Endodermal cell (in vitro differentiated cells): ENCODE measurements at regions not wholly inside any gene's neighbourhood (a gene's known extent, or its start where the extent isn't known, plus 50 kb on each side); places are given as distances from the start of the nearest gene placed in this dataset.

Experiments used
- DNase-seq: peaks from one replicate; pipeline ENCODE4 v3.0.0-alpha.2; 2017
- H3K27ac ChIP-seq: 2 replicates; pipeline ENCODE4 v1.5.1; 2013; ENCODE audit warnings: mild to moderate bottlenecking, low read depth, low read length, moderate library complexity
- H3K27me3 ChIP-seq: 2 replicates; pipeline ENCODE4 v1.6.1; 2013; ENCODE audit warnings: mild to moderate bottlenecking, low read length, moderate library complexity; ENCODE audit not compliant: insufficient read depth, control insufficient read depth, poor library complexity, severe bottlenecking
- H3K36me3 ChIP-seq: 2 replicates; pipeline ENCODE4 v1.7.0; 2013; ENCODE audit warnings: mild to moderate bottlenecking, low read length, moderate library complexity; ENCODE audit not compliant: control insufficient read depth, insufficient read depth
- H3K4me1 ChIP-seq: one replicate; pipeline ENCODE4 v1.7.0; 2013; ENCODE audit warnings: low read length; ENCODE audit not compliant: control insufficient read depth, insufficient read depth
- H3K4me3 ChIP-seq: 2 replicates; pipeline ENCODE4 v1.5.1; 2013; ENCODE audit warnings: mild to moderate bottlenecking, low read length, moderate library complexity
- H3K9ac ChIP-seq: 2 replicates; pipeline ENCODE4 v1.6.1; 2013; ENCODE audit warnings: mild to moderate bottlenecking, low read length, moderate library complexity; ENCODE audit not compliant: poor library complexity, severe bottlenecking; ENCODE audit errors: extremely low read depth
- H3K9me3 ChIP-seq: 2 replicates; pipeline ENCODE4 v1.6.1; 2013; ENCODE audit warnings: mild to moderate bottlenecking, low read length, moderate library complexity; ENCODE audit not compliant: control insufficient read depth
- H3K27ac Mint-ChIP-seq: 2 replicates; pipeline ENCODE4 v1.8.0; 2020; ENCODE audit warnings: mixed read lengths
- H3K27me3 Mint-ChIP-seq: 2 replicates; pipeline ENCODE4 v1.8.0; 2021; ENCODE audit warnings: mild to moderate bottlenecking, mixed read lengths; ENCODE audit not compliant: insufficient read depth
- H3K36me3 Mint-ChIP-seq: 2 replicates; pipeline ENCODE4 v1.8.0; 2020; ENCODE audit warnings: low read depth, mixed read lengths
- H3K4me1 Mint-ChIP-seq: 2 replicates; pipeline ENCODE4 v1.8.0; 2020; ENCODE audit warnings: mixed read lengths
- H3K4me3 Mint-ChIP-seq: 2 replicates; pipeline ENCODE4 v1.8.0; 2020; ENCODE audit warnings: mild to moderate bottlenecking, moderate library complexity, mixed read lengths
- H3K9me3 Mint-ChIP-seq: 2 replicates; pipeline ENCODE4 v1.8.0; 2020; ENCODE audit warnings: mild to moderate bottlenecking, mixed read lengths
- WGBS, 2 experiments: methylation state at CpG; one replicate each; pipeline versions ENCODE4 v1.1.5 to v1.1.7; 2013; ENCODE audit warnings: missing lambda C conversion rate in 2 of 2, mixed read lengths in 1 of 2; ENCODE audit not compliant: insufficient coverage in 1 of 2, insufficient read length in 1 of 2; 5-methylcytosine and 5-hydroxymethylcytosine counted together
- TF ChIP-seq, protein P1 (sequence below): fragments of 200-600 bp; sonication (generic); conservative IDR thresholded peaks from 2 replicates; pipeline ENCODE4 v1.5.0; 2021; ENCODE audit warnings: antibody characterized with exemption, mild to moderate bottlenecking

DNA sequence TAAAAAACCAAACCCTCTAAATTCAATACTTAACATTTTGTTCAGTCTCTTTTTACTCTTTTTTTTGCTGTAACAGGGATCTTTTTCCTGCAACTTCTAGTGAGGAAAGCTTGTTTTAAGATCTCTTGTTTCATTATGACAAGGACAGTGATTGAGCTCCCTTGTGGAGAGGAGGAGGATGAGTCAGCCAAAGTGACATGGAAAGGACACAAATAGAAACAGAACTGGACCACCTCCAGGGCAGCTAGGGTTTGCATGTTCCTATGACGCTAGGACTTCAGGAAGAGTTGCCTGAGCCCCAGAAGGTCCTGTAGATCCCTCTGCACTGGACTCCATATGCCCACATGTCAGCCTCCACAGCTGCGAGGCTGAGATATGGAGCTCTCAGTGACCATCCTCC lies 212.6 kb upstream of the FAM78B start:
- no peak overlapping the region for H3K4me3 ChIP-seq
- no peak for DNase-seq
- Mint-ChIP-seq H3K27me3 (peaks cover 11% of the 10 kb centered on the region), H3K36me3 (no peaks in the 10 kb centered on the region), H3K4me3 (no peak overlapping the region), H3K9me3 (no peaks in the 10 kb centered on the region), H3K4me1 (peaks cover 20% of the 10 kb centered on the region), H3K27ac (no peak overlapping the region)
- no peaks in the 10 kb centered on the region for H3K9me3 ChIP-seq
- no peaks in the 10 kb centered on the region for H3K27me3 ChIP-seq
- TF ChIP-seq, protein P1, sequence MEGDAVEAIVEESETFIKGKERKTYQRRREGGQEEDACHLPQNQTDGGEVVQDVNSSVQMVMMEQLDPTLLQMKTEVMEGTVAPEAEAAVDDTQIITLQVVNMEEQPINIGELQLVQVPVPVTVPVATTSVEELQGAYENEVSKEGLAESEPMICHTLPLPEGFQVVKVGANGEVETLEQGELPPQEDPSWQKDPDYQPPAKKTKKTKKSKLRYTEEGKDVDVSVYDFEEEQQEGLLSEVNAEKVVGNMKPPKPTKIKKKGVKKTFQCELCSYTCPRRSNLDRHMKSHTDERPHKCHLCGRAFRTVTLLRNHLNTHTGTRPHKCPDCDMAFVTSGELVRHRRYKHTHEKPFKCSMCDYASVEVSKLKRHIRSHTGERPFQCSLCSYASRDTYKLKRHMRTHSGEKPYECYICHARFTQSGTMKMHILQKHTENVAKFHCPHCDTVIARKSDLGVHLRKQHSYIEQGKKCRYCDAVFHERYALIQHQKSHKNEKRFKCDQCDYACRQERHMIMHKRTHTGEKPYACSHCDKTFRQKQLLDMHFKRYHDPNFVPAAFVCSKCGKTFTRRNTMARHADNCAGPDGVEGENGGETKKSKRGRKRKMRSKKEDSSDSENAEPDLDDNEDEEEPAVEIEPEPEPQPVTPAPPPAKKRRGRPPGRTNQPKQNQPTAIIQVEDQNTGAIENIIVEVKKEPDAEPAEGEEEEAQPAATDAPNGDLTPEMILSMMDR: no peak
- WGBS, 2 experiments: 60 to 84% methylated on average over 1 to 2 of the region's 2 CpGs
- H3K4me1 ChIP-seq: peaks cover 12% of the 10 kb centered on the region
- H3K36me3 ChIP-seq: no peaks in the 10 kb centered on the region
- no peak overlapping the region for H3K9ac ChIP-seq
- H3K27ac ChIP-seq: no peak overlapping the region

DNA sequence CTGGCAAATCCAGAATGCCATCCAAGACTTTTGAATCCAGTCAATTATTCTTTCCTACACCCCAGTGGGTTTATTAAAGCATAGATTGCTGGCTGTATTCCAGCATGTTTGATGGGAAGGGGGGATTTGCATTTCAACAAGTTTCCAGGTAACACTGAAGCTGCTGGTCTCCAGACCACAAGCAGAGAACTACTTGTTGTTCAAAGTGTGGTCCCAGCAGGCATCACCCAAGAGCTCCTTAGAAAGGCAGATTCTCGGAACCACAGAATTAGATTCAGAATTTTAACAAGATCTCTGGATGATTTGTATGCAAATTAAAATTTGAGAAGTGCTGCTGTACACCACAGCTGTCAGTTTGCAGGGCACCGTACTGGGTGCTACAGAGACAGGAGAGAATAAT lies 216.3 kb upstream of the FAM78B start:
- H3K4me1 Mint-ChIP-seq: peaks cover 44% of the 10 kb centered on the region
- no peaks in the 10 kb centered on the region for H3K9me3 Mint-ChIP-seq
- no peak overlapping the region for H3K9ac ChIP-seq
- TF ChIP-seq, protein P1: no peak
- 50 to 64% methylated on average over 1 to 2 of the region's 2 CpGs for WGBS, 2 experiments
- H3K27ac Mint-ChIP-seq: no peak overlapping the region
- H3K27ac ChIP-seq: no peak overlapping the region
- no peaks in the 10 kb centered on the region for H3K27me3 ChIP-seq
- H3K4me1 ChIP-seq: peaks cover 27% of the 10 kb centered on the region
- no peaks in the 10 kb centered on the region for H3K36me3 ChIP-seq
- H3K36me3 Mint-ChIP-seq: no peaks in the 10 kb centered on the region
- no peaks in the 10 kb centered on the region for H3K9me3 ChIP-seq
- DNase-seq: peak; percentile 72
- no peak overlapping the region for H3K4me3 ChIP-seq
- H3K27me3 Mint-ChIP-seq: peaks cover 11% of the 10 kb centered on the region
- peak overlapping the region; percentile 11 for H3K4me3 Mint-ChIP-seq

DNA sequence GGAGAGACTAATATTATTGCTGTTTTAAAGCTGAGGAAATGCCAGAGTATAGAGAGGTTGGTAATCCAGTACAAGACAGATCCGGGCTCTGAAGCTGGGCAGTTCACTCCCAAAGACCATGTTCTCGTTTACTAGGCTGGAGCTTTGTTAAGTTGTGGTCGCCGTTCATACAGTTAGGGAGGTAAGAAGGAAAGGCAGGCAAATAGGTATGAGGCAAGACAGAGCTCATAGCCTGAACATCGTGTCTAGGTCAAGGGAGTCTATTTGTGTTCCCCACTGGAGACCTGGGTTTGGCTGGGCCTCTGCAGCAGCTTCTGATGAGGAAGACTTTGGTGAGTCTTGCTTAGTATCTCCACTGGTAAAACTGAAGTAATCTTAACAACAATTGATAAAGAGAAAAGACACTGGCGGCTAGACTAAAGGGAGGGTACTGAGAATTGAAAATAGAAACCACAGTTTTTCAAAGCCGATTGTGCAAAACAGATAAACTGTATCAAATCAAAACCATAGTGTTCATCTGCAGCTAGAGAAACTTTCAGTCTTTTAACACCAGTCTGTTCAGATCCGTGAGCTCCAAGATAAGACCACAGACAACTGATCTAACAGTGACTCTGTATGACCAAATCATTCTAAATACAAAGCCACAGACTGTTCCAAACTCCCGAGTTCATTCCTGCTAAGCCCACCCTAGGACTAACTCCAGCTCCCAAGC lies 217.0 kb upstream of the FAM78B start:
- H3K4me1 ChIP-seq: peaks cover 27% of the 10 kb centered on the region
- Mint-ChIP-seq H3K27ac (no peak overlapping the region), H3K9me3 (no peaks in the 10 kb centered on the region), H3K4me3 (peak overlapping the region; percentile 11), H3K27me3 (peaks cover 11% of the 10 kb centered on the region), H3K4me1 (peaks cover 43% of the 10 kb centered on the region), H3K36me3 (no peaks in the 10 kb centered on the region)
- WGBS, 2 experiments: 67 to 68% methylated on average over 4 to 9 of the region's 9 CpGs
- TF ChIP-seq, protein P1: no peak
- no peaks in the 10 kb centered on the region for H3K27me3 ChIP-seq
- no peak overlapping the region for H3K27ac ChIP-seq
- H3K4me3 ChIP-seq: peak overlapping the region; percentile 32
- no peak overlapping the region for H3K9ac ChIP-seq
- H3K9me3 ChIP-seq: no peaks in the 10 kb centered on the region
- peak; percentile 55 for DNase-seq
- H3K36me3 ChIP-seq: no peaks in the 10 kb centered on the region
